GM19452 (cell line): ENCODE measurements at regions not wholly inside any gene's neighbourhood (a gene's known extent, or its start where the extent isn't known, plus 50 kb on each side); places are given as distances from the start of the nearest gene placed in this dataset.
"Not testable (repeated sequence)": the region's sequence is repeated elsewhere in the genome, so short reads cannot be mapped to it uniquely, and the experiment has no call there.

Experiments
- ATAC-seq: cut with Tn5 transposase; IDR thresholded peaks from one replicate; pipeline ENCODE4 v1.9.1; 2021; ENCODE audit not compliant: unreplicated experiment

GRCh38 chr4:58413849-58414248 is 1303.7 kb upstream of the IGFBP7 start:
- ATAC-seq = no peak

GRCh38 chr4:58411904-58412303 is 1301.7 kb upstream of the IGFBP7 start:
- ATAC-seq = no peak

GRCh38 chr4:58406762-58407161 is 1296.6 kb upstream of the IGFBP7 start:
- no peak for ATAC-seq

DNA sequence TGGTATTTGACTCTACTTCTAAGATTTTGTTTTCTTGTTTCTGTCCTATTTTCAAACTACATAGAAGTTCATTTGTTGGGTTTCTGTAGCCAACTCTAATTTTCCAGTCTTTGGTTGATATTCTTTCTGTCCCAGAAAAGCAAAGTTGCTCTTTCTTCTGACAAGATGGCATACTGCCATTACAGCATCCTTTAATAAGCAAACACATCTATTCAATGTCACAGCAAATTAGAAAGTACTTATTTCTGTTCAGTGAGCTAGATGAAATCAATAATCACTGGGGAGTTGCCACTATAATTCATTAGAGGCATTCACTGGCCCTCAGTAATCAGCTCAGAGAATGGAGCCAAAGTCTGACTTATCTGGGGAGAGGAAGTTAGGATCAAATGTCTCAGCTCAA is 1258.0 kb upstream of the IGFBP7 start:
- no peak for ATAC-seq

DNA sequence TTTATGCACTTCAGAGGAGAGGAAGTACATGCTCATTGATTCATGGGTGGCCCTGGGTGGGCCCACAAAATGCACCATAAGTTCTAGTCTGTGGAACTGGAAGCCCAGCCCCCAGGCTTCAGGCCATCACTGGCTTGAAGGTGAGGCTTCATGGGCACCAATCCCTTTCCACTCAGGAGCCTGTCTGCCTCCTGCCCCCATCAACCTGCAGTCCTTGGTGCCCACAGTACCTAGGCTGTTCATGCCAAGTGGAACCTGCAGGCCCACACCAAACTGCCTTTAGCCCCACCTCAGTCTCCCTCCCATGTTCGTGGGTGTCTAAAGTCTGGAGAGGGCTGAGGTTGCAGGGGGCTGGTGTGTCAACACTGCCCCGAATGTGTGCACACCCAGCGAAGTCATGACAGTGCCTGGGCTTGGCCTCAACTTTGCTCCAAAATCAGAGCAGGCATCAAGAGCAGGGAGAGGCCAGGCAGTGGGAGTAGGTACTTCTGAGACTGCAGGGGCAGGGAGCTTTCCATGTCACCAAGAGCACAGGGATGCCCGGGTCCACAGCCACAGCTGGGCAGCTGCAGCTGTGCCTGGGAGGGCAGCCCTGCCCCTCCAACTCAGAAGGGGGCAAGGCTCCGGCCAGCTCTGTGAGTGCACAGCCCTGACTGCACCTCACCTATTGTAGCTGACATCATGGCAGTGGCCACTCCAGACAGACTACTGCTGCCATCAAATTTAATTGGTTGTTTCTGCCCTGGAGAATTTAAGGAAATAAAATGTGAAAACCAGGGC is 1250.4 kb upstream of the IGFBP7 start:
- no peak for ATAC-seq

- ATAC-seq = no peak
These were observed 1249.4 kb upstream of the IGFBP7 start for GRCh38 chr4:58359590-58359989.

DNA sequence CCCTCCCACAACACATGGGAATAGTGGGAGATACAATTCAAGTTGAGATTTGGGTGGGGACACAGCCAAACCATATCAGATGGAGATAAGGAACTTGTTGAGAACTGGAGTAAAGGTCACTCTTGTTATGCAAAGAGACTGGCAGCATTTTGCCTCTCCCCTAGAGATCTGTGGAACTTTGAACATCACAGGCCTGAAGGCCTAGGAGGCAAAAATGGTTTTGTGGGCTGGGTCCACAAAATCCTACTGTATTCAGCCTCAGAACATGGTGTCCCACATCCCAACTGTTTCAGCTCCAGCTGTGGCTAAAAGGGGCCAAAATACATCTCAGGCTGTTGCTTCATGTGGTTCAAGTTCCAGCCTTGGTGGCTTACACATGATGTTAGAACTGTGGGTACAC is 1247.8 kb upstream of the IGFBP7 start:
- ATAC-seq = no peak

GRCh38 chr4:58325070-58325469 is 1214.9 kb upstream of the IGFBP7 start:
- no peak for ATAC-seq

DNA sequence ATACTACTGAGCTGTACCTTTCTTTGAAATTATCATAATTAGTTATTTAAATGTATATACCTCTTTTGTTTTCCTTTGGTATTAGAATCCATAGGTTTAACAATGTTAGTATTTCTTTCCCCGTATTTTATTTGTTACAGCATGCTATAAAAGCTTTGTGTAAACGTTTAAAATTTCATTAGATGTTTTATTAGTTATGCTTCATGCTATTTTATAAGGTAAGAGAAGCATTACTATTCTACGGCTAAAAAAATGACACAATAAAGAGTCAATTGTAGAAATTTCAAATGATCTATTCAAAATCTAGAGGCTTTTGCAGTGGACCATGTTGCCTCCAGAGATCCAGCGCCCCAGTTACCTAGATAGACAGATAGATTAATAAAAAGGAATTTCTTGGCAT is 1203.3 kb upstream of the IGFBP7 start:
- ATAC-seq = no peak

GRCh38 chr4:58303456-58303855 is 1193.3 kb upstream of the IGFBP7 start:
- no peak for ATAC-seq

- ATAC-seq = no peak
These were observed 1191.3 kb upstream of the IGFBP7 start for GRCh38 chr4:58301376-58301999.

DNA sequence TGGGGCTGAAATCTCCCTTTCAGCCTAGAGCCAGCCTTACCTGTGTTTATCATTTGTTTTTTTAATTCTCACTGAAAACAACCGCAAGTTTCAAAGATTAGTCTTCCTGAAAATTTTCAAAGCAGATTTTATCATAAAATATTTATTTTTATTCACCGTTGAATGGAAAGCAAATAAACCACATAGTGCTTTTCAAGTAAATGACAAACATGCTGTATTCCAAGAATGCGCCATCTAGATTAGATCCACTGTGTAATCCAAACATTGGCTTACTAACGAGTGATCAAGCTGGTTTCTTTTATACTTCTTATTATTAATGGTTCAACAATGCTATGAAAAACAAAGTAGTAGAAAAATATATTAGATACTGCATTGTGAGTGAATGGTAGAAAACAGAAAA is 1176.2 kb upstream of the IGFBP7 start:
- ATAC-seq = no peak

- ATAC-seq = not testable (repeated sequence)
These were observed 1170.7 kb upstream of the IGFBP7 start for GRCh38 chr4:58280928-58281327.

DNA sequence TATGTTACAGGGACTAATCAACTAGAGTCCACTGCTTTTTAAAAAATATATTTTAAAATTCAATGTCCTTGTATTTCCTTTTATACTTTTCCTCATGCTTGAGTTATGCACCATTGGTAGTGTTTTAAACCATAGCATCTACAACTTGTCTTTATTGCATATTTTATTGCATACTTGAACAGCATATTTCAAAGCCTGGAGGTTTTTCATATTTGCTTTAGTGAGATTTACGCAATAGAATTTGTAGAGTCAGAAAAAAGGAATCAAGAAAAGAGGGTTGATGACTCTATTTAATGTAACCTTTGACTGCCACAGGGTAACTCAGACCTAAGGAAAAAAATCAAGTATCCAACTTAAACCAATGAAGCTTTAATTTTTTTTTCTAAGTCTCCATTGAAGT is 1165.7 kb upstream of the IGFBP7 start:
- no peak for ATAC-seq

DNA sequence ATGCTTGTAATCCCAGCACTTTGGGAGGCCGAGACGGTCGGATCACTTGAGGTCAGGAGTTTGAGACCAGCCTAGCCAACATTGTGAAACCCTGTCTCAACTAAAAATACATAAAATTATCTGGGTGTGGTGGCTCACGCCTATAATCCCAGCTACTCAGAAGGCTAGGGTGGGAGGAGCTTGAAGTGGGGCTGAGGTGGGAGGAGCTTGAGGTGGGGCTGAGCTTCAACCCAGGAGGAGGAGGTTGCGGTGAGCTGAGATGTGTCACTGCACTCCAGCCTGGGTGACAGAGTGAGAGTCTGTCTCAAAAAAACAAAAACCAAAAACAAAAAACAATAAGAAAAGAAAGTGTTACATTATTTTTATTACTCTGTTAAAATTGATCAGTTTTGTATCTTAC is 1164.4 kb upstream of the IGFBP7 start:
- ATAC-seq = no peak

DNA sequence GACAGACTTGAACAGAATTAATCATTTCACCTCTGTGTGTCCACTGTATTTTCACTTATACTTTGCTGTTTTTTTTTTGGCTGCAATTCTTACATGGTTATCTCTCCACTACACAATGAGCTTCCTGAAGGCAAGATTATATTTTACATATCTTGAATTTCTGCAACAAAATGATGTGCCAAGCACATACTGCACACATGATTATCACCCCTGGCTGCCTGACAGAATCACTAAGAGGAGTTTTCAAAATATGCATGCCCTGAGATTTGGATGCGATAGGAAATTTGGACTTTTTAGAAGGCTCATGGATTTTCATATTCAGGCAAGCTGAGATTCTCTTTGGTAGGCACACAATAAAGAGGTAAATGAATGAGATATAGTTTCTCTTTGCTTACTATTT is 1162.1 kb upstream of the IGFBP7 start:
- no peak for ATAC-seq

- ATAC-seq = no peak
These were observed 1155.5 kb upstream of the IGFBP7 start for GRCh38 chr4:58265734-58266133.

DNA sequence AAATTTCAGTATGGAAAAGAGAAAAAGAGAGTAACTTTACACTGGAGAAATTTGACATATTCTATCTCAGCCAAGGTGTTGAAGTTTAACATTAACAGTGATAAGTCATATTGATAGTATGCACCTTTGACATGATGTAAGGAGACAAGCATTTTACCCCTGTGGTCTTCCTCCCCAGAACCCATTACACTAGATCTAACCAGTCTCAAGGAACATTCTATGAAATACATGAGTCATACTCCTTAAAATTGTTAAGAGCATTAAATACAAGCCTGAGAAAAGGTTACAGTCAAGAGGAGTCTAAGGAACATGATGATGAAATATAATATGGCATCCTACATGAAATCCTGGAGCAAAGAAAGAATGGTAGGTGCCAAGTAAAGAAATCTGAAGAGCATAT is 1151.3 kb upstream of the IGFBP7 start:
- ATAC-seq = no peak

GRCh38 chr4:58254291-58254690 is 1144.1 kb upstream of the IGFBP7 start:
- no peak for ATAC-seq

GRCh38 chr4:58252656-58253055 is 1142.5 kb upstream of the IGFBP7 start:
- ATAC-seq = no peak

DNA sequence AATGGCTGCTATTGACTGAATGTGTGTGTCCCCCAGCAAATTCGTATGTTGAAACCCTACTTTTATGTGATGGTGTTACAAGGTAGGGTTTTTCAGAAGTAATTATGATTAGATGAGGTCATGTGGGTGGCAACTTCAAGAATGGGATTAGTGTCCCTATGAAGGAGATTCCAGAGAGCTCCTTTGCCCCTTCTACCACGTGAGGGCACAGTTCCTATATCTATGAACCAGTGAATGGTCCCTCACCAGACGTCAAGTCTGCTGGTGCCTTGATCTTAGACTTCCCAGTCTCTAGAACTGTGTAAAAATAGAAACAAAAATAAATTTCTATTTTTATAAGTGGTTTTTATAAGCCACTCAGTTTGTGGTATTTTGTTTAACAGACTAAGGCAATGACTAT is 1137.6 kb upstream of the IGFBP7 start:
- no peak for ATAC-seq

DNA sequence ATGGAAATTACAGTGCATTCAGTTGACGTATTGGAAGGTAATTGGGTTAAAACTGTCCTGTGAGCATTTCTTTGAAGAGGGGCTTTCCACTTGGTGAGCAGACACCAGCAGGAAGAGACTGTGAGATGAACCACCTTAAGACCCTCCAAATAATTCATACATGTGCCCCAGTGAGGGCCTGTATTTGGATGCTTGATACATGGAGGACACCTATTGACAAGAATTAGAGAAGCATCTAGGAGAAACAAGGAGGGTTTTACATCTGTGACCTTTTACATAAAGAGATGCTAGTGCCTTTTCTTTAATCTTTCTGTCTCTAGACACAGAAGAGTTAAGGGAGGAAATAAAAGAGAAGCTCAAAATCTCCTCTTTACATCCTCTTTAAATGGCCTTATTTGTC is 1115.3 kb upstream of the IGFBP7 start:
- no peak for ATAC-seq

GRCh38 chr4:58219179-58219578 is 1109.0 kb upstream of the IGFBP7 start:
- no peak for ATAC-seq
